A673 (cell line): ENCODE measurements at regions not wholly inside any gene's neighbourhood (a gene's known extent, or its start where the extent isn't known, plus 50 kb on each side); places are given as distances from the start of the nearest gene placed in this dataset.

ENCODE experiments used
- BruUV-seq: library from RNA; stranded (reverse); fragments of 400-500 nt; replicated peaks from 2 replicates; lab custom pipeline; 2021; lab: Mats Ljungman, UMichigan
- CTCF ChIA-PET: fragments of 300-600 bp; sonication (Branson Sonifier 250); formaldehyde crosslinking; loops from one replicate; lab custom pipeline; 2022; ENCODE audit warnings: antibody characterized with exemption; lab: Charles Lee
- POLR2A ChIA-PET: fragments of 300-600 bp; sonication (Branson Sonifier 250); formaldehyde crosslinking; loops from one replicate; lab custom pipeline; 2022; ENCODE audit warnings: antibody characterized with exemption; ENCODE audit not compliant: low non-redundant PET; lab: Charles Lee
- DNase-seq: peaks from one replicate; pipeline ENCODE4 v3.0.0-alpha.2; 2015; ENCODE audit warnings: low spot score
- H3K27ac ChIP-seq: fragments of 200-600 bp; sonication (generic); 2 replicates; pipeline ENCODE4 v1.5.1; 2016; ENCODE audit warnings: mixed run types, low read depth, mild to moderate bottlenecking, mixed read lengths, antibody characterized with exemption, low read length; ENCODE audit not compliant: poor library complexity, severe bottlenecking
- H3K27me3 ChIP-seq: fragments of 200-600 bp; sonication (generic); replicated peaks from 2 replicates; pipeline ENCODE4 v1.6.1; 2017; ENCODE audit warnings: mixed run types, low read depth, mild to moderate bottlenecking, mixed read lengths, antibody characterized with exemption, low read length; ENCODE audit not compliant: insufficient read depth, poor library complexity
- H3K36me3 ChIP-seq: fragments of 200-600 bp; sonication (generic); 2 replicates; pipeline ENCODE4 v1.6.1; 2016; ENCODE audit warnings: mixed run types, mild to moderate bottlenecking, mixed read lengths, antibody characterized with exemption, low read length; ENCODE audit not compliant: insufficient read depth, poor library complexity, severe bottlenecking
- H3K4me1 ChIP-seq: fragments of 200-600 bp; sonication (generic); 2 replicates; pipeline ENCODE4 v1.6.1; 2017; ENCODE audit warnings: mixed run types, mild to moderate bottlenecking, mixed read lengths, antibody characterized with exemption, low read length; ENCODE audit not compliant: insufficient read depth, poor library complexity, severe bottlenecking
- H3K4me3 ChIP-seq: fragments of 200-600 bp; sonication (generic); 2 replicates; pipeline ENCODE4 v1.5.1; 2016; ENCODE audit warnings: low read depth, mixed run types, mild to moderate bottlenecking, mixed read lengths, low read length; ENCODE audit not compliant: poor library complexity, severe bottlenecking
- H3K9me3 ChIP-seq: fragments of 200-600 bp; sonication (generic); 2 replicates; pipeline ENCODE4 v1.6.1; 2016; ENCODE audit warnings: mixed run types, low read depth, mild to moderate bottlenecking, mixed read lengths, antibody characterized with exemption, low read length; ENCODE audit not compliant: poor library complexity, severe bottlenecking
- EZH2 ChIP-seq: fragments of 200-600 bp; sonication (generic); IDR thresholded peaks from 2 replicates; pipeline ENCODE4 v1.6.1; 2017; ENCODE audit warnings: borderline replicate concordance, low read depth, mild to moderate bottlenecking, mixed read lengths, antibody characterized with exemption, low read length; ENCODE audit not compliant: poor library complexity, severe bottlenecking
- intact Hi-C: fragments of 100-400 bp; cut with micrococcal nuclease; formaldehyde crosslinking; loops from one replicate; pipeline ENCODE4 v1.10.0; 2022; ENCODE audit not compliant: unreplicated experiment
- TF ChIP-seq, protein P1 (sequence below): fragments of 300-800, 200-600 bp; sonication (generic); conservative IDR thresholded peaks from 2 replicates; pipeline ENCODE4 v1.5.1; 2017; ENCODE audit warnings: low read depth, mild to moderate bottlenecking, antibody characterized with exemption, low read length, moderate library complexity, mixed read lengths

DNA sequence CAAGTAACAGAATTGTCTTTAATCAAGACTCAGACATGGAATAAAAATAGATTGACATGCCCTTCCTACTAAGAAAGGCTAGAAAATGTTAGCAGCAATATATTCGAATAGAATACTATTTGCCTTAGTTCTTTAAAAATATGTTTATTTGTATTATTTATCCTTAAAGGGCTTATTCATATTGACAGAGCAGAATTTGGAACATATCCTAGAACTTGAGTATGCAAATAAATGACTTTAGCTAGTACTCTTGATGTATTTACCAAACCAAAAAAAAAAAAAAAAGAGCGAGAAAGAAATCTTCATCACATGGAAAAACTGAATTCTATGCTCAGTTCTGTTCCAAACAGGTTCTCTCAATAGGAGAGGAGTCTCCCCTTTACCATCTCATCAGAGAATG is 68.9 kb upstream of the PPARGC1A start:
- no TSS peak for BruUV-seq
- Histone ChIP-seq H3K9me3 (no peaks in the 10 kb centered on the region), H3K27ac (no peak overlapping the region), H3K27me3 (no peaks in the 10 kb centered on the region), H3K4me1 (no peaks in the 10 kb centered on the region), H3K36me3 (no peaks in the 10 kb centered on the region), H3K4me3 (no peak overlapping the region)
- CTCF ChIA-PET = no interaction called here
- no peak for DNase-seq
- POLR2A ChIA-PET = no interaction called here
- intact Hi-C loops = no loop called here
- TF ChIP-seq, protein P1, sequence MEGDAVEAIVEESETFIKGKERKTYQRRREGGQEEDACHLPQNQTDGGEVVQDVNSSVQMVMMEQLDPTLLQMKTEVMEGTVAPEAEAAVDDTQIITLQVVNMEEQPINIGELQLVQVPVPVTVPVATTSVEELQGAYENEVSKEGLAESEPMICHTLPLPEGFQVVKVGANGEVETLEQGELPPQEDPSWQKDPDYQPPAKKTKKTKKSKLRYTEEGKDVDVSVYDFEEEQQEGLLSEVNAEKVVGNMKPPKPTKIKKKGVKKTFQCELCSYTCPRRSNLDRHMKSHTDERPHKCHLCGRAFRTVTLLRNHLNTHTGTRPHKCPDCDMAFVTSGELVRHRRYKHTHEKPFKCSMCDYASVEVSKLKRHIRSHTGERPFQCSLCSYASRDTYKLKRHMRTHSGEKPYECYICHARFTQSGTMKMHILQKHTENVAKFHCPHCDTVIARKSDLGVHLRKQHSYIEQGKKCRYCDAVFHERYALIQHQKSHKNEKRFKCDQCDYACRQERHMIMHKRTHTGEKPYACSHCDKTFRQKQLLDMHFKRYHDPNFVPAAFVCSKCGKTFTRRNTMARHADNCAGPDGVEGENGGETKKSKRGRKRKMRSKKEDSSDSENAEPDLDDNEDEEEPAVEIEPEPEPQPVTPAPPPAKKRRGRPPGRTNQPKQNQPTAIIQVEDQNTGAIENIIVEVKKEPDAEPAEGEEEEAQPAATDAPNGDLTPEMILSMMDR = no peak
- no peak for TF ChIP-seq EZH2

- ChIA-PET POLR2A (no interaction called here), CTCF (no interaction called here)
- TF ChIP-seq, protein P1 = no peak
- no peak for TF ChIP-seq EZH2
- Histone ChIP-seq H3K27me3 (no peaks in the 10 kb centered on the region), H3K27ac (no peak overlapping the region), H3K36me3 (no peaks in the 10 kb centered on the region), H3K9me3 (no peaks in the 10 kb centered on the region), H3K4me3 (no peak overlapping the region), H3K4me1 (no peaks in the 10 kb centered on the region)
- BruUV-seq = no TSS peak
- intact Hi-C loops = no loop called here
- DNase-seq = no peak
Measured at GRCh38 chr4:23957465-23957864, 67.6 kb upstream of the PPARGC1A start.

DNA sequence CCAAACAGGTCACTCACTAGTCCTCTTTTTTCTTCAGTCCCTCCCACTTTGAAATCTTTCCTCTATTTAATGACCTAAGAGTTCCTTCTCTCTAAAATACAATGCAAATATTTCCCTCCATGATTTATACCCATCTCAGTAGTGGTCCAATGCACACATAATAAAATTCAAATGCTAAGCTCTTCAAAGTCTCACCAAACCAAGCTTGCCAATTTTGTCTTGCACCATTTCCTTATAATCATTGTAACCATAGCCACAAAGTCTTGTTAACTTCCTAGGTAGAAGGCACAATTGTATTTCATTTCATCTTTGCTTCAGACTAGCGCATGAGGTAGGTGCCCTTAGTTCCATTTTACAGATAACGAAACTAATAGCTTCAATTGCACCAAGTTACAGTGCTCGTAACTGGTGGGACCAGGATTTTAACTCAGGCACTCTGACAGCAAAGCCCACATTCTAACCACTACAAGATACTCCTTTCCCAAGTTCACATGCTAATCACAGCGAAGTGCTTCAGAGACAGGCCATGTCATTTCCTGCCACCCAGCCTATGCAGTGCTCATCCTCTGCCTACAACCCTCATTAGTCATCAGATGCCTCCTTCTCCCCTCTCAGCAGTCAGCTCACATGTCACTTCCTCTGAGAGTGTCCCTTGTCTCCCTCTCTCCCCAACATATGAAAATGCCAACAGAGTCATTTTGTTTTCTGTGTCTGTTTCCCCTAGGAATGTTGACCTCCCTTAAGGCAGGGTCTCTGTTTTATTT is 66.9 kb upstream of the PPARGC1A start:
- Histone ChIP-seq H3K36me3 (no peaks in the 10 kb centered on the region), H3K27ac (no peak overlapping the region), H3K9me3 (no peaks in the 10 kb centered on the region), H3K27me3 (no peaks in the 10 kb centered on the region), H3K4me1 (no peaks in the 10 kb centered on the region), H3K4me3 (no peak overlapping the region)
- CTCF ChIA-PET = no interaction called here
- intact Hi-C loops = no loop called here
- BruUV-seq = no TSS peak
- POLR2A ChIA-PET = no interaction called here
- DNase-seq = no peak
- TF ChIP-seq EZH2 = no peak
- TF ChIP-seq, protein P1 = no peak
